ENCODE measurements at regions not wholly inside any gene's neighbourhood (a gene's known extent, or its start where the extent isn't known, plus 50 kb on each side); places are given as distances from the start of the nearest gene placed in this dataset.

GRCh38 chr11:109648804-109649203 lies 226.8 kb downstream of the C11orf87 start:
- H3K4me3 ChIP-seq (ENCODE audit: low read depth, low read length) = no peak overlapping the region
- in situ Hi-C loops (cut with HindIII; ENCODE audit: low sequenced_read_pairs) = no loop called here
- no peak for TF ChIP-seq CTCF (IDR thresholded peaks at IDR 0.05; ENCODE audit: low read depth, low read length, missing control alignments)
- no peak for DNase-seq (ENCODE audit: low read depth)

- no peak overlapping the region for H3K4me3 ChIP-seq (ENCODE audit: low read depth, low read length)
- DNase-seq (ENCODE audit: low read depth) = no peak
- TF ChIP-seq CTCF (IDR thresholded peaks at IDR 0.05; ENCODE audit: low read depth, low read length, missing control alignments) = no peak
- in situ Hi-C loops (cut with HindIII; ENCODE audit: low sequenced_read_pairs) = no loop called here
These were observed 232.1 kb downstream of the C11orf87 start for GRCh38 chr11:109654091-109654490.

GRCh38 chr11:109658190-109658589 lies 236.2 kb downstream of the C11orf87 start:
- no peak overlapping the region for H3K4me3 ChIP-seq (ENCODE audit: low read depth, low read length)
- TF ChIP-seq CTCF (IDR thresholded peaks at IDR 0.05; ENCODE audit: low read depth, low read length, missing control alignments) = no peak
- in situ Hi-C loops (cut with HindIII; ENCODE audit: low sequenced_read_pairs) = no loop called here
- DNase-seq (ENCODE audit: low read depth) = no peak

- DNase-seq (ENCODE audit: low read depth) = no peak
- H3K4me3 ChIP-seq (ENCODE audit: low read depth, low read length) = no peak overlapping the region
- TF ChIP-seq CTCF (IDR thresholded peaks at IDR 0.05; ENCODE audit: low read depth, low read length, missing control alignments) = no peak
- in situ Hi-C loops (cut with HindIII; ENCODE audit: low sequenced_read_pairs) = no loop called here
These were observed 245.7 kb downstream of the C11orf87 start for GRCh38 chr11:109667719-109668118.

- in situ Hi-C loops (cut with HindIII; ENCODE audit: low sequenced_read_pairs) = no loop called here
- TF ChIP-seq CTCF (IDR thresholded peaks at IDR 0.05; ENCODE audit: low read depth, low read length, missing control alignments) = no peak
- no peak for DNase-seq (ENCODE audit: low read depth)
- H3K4me3 ChIP-seq (ENCODE audit: low read depth, low read length) = no peak overlapping the region
These were observed 247.1 kb downstream of the C11orf87 start for GRCh38 chr11:109668973-109669634.

GRCh38 chr11:109677231-109677630 lies 255.2 kb downstream of the C11orf87 start:
- TF ChIP-seq CTCF (IDR thresholded peaks at IDR 0.05; ENCODE audit: low read depth, low read length, missing control alignments) = no peak
- DNase-seq (ENCODE audit: low read depth) = no peak
- in situ Hi-C loops (cut with HindIII; ENCODE audit: low sequenced_read_pairs) = no loop called here
- H3K4me3 ChIP-seq (ENCODE audit: low read depth, low read length) = no peak overlapping the region

All from astrocyte of the cerebellum (primary cell).